B cell (primary cell): ENCODE measurements at regions not wholly inside any gene's neighbourhood (a gene's known extent, or its start where the extent isn't known, plus 50 kb on each side); places are given as distances from the start of the nearest gene placed in this dataset.

ENCODE experiments used
- ATAC-seq: fragments of 200-7000 bp; cut with Tn5 transposase; one replicate; pipeline ENCODE4 v1.10.0; 2021; ENCODE audit warnings: low read depth, mild to moderate bottlenecking, moderate number of reproducible peaks, moderate library complexity
- CTCF ChIA-PET: fragments of 350-600 bp; sonication (Branson Sonifier 250); formaldehyde crosslinking; loops from one replicate; lab custom pipeline; 2021; ENCODE audit warnings: antibody characterized with exemption, inconsistent platforms; lab: Charles Lee
- POLR2A ChIA-PET: fragments of 350-600 bp; sonication (Branson Sonifier 250); formaldehyde crosslinking; loops from one replicate; lab custom pipeline; 2021; ENCODE audit warnings: antibody characterized with exemption; lab: Charles Lee
- DNase-seq: peaks from one replicate; pipeline ENCODE4 v3.0.0; 2013
- H2AFZ ChIP-seq: 2 replicates; pipeline ENCODE4 v1.6.1; 2012; ENCODE audit warnings: mild to moderate bottlenecking, low read depth, low read length; ENCODE audit not compliant: insufficient read depth, poor library complexity, severe bottlenecking
- H3K27ac ChIP-seq, 2 donors: 1 replicate in 1 of 2; 2 replicates in 1 of 2; pipeline ENCODE4 v1.5.1; 2012 to 2013; ENCODE audit warnings: low read length in 2 of 2, mild to moderate bottlenecking in 2 of 2, moderate library complexity in 1 of 2
- H3K27me3 ChIP-seq, 4 experiments: fragments of 200-600 bp in 1 of 4; sonication (generic) in 1 of 4; replicated peaks in 1 of 4; 1 replicate in 2 of 4; 2 replicates in 2 of 4; pipeline versions ENCODE4 v1.6.1 to v1.7.0; 2013 to 2016; ENCODE audit warnings: low read length in 3 of 4, mild to moderate bottlenecking in 2 of 4, mixed read lengths in 1 of 4, moderate library complexity in 1 of 4; ENCODE audit not compliant: insufficient read depth in 4 of 4, control insufficient read depth in 3 of 4; ENCODE audit errors: control extremely low read depth in 1 of 4
- H3K36me3 ChIP-seq, 2 experiments: replicated peaks in 1 of 2; 1 replicate in 1 of 2; 2 replicates in 1 of 2; pipeline versions ENCODE4 v1.6.1 to v1.7.1; 2013; ENCODE audit warnings: low read length in 1 of 2; ENCODE audit not compliant: insufficient read depth in 2 of 2, control insufficient read depth in 1 of 2; ENCODE audit errors: control extremely low read depth in 1 of 2, extremely low read depth in 1 of 2
- H3K4me1 ChIP-seq, 2 donors: fragments of 200-600 bp in 1 of 2; sonication (generic) in 1 of 2; 1 replicate in 1 of 2; 2 replicates in 1 of 2; pipeline versions ENCODE4 v1.5.1 to v1.6.1; 2013 to 2017; ENCODE audit warnings: low read length in 2 of 2; ENCODE audit not compliant: control insufficient read depth in 2 of 2, insufficient read depth in 2 of 2
- H3K4me2 ChIP-seq: replicated peaks from 2 replicates; pipeline ENCODE3; 2012; ENCODE audit warnings: mild to moderate bottlenecking, low read depth, low read length; ENCODE audit not compliant: poor library complexity, severe bottlenecking
- H3K4me3 ChIP-seq, 5 experiments: fragments of 200-600 bp in 1 of 5; sonication (generic) in 1 of 5; 1 replicate in 3 of 5; 2 replicates in 2 of 5; pipeline versions ENCODE4 v1.5.1 to v1.7.0; 2011 to 2016; ENCODE audit warnings: low read length in 4 of 5, mild to moderate bottlenecking in 4 of 5, low read depth in 2 of 5, control low read depth in 1 of 5, moderate library complexity in 1 of 5; ENCODE audit not compliant: insufficient read depth in 1 of 5; ENCODE audit errors: control extremely low read depth in 1 of 5, extremely low read depth in 1 of 5
- H3K79me2 ChIP-seq: fragments of 200-600 bp; sonication (generic); one replicate; pipeline ENCODE4 v1.6.0; 2016; ENCODE audit warnings: low read length; ENCODE audit not compliant: control insufficient read depth, insufficient read depth
- H3K9ac ChIP-seq: fragments of 200-600 bp; sonication (generic); 2 replicates; pipeline ENCODE4 v1.6.1; 2017; ENCODE audit warnings: mild to moderate bottlenecking, low read length, moderate library complexity
- H3K9me3 ChIP-seq, 3 donors: one replicate each; pipeline versions ENCODE4 v1.6.1 to v1.7.1; 2013; ENCODE audit warnings: low read length in 2 of 3; ENCODE audit not compliant: control insufficient read depth in 2 of 3, insufficient read depth in 1 of 3; ENCODE audit errors: control extremely low read depth in 1 of 3
- H4K20me1 ChIP-seq: 2 replicates; pipeline ENCODE4 v1.6.0; 2012; ENCODE audit warnings: mild to moderate bottlenecking, low read length; ENCODE audit not compliant: insufficient read depth, control insufficient read depth, poor library complexity, severe bottlenecking
- H3K27ac Mint-ChIP-seq: one replicate; pipeline ENCODE4 v1.8.0; 2021; ENCODE audit warnings: mixed read lengths
- H3K27me3 Mint-ChIP-seq: one replicate; pipeline ENCODE4 v1.8.0; 2021; ENCODE audit warnings: mixed read lengths
- H3K4me1 Mint-ChIP-seq: one replicate; pipeline ENCODE4 v1.8.0; 2021; ENCODE audit warnings: mixed read lengths
- H3K4me3 Mint-ChIP-seq: one replicate; pipeline ENCODE4 v1.8.0; 2021; ENCODE audit warnings: mixed read lengths
- H3K9me3 Mint-ChIP-seq: one replicate; pipeline ENCODE4 v1.8.0; 2022; ENCODE audit warnings: mixed read lengths; ENCODE audit not compliant: insufficient read depth
- CTCF ChIP-seq: fragments of 200-600 bp; IDR thresholded peaks from one replicate; pipeline ENCODE4 v1.8.0; 2022; ENCODE audit warnings: antibody characterized with exemption, mild to moderate bottlenecking
- EZH2 ChIP-seq: IDR thresholded peaks from 2 replicates; pipeline ENCODE4 v1.6.1; 2012; ENCODE audit warnings: borderline replicate concordance, low read depth, mild to moderate bottlenecking, moderate library complexity, low read length; ENCODE audit not compliant: insufficient read depth, poor library complexity, severe bottlenecking
- WGBS: methylation state at CpG from one replicate; pipeline ENCODE4 v1.1.5; 2013; ENCODE audit warnings: missing lambda C conversion rate; ENCODE audit not compliant: insufficient coverage; 5-methylcytosine and 5-hydroxymethylcytosine counted together
- intact Hi-C: fragments of 100-400 bp; cut with micrococcal nuclease; formaldehyde crosslinking; loops from one replicate; pipeline ENCODE4 v1.10.0; 2022

DNA sequence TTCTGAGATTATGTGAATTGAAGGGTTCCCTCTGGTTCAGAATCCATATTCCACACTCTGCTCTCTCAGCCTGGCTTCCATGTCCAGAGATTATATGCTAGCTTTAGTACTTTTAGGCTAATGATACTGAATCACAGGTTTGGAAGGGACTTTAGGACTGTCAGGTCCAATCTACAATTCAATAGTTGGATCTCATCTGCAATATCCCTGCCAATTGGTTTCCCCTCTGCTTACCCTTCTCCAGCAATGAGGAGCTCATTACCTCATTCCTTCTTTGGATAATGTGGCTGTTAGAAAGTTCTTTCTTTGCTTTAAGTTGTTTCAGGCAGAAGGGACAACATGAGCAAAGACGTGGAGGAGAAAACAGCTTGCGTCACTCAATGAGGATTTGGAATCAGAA, 245.3 kb downstream of the PLPP3 start:
- H3K36me3 ChIP-seq, result no peaks in the 10 kb centered on the region
- H3K4me1 Mint-ChIP-seq, result no peaks in the 10 kb centered on the region
- TF ChIP-seq EZH2 (no peak), CTCF (no peak)
- no peaks in the 10 kb centered on the region for H3K27me3 ChIP-seq
- H3K4me2 ChIP-seq, result no peak overlapping the region
- no peaks in the 10 kb centered on the region for H3K4me1 ChIP-seq
- no peak overlapping the region for H3K4me3 Mint-ChIP-seq
- peaks cover 5% of the 10 kb centered on the region for H3K27me3 Mint-ChIP-seq
- WGBS, result 100% methylated on average over 1 of the region's 2 CpGs
- H3K4me3 ChIP-seq, result no peak overlapping the region
- H3K9me3 ChIP-seq, result no peaks in the 10 kb centered on the region
- no peaks in the 10 kb centered on the region for H3K79me2 ChIP-seq
- ATAC-seq (no peak), DNase-seq (no peak)
- H3K27ac ChIP-seq, result no peak overlapping the region
- ChIA-PET CTCF (interaction anchor here (0.7 kb wide), 1 partner anchor 698 kb away, joined by 3 read pairs; no protein-coding TSS in a partner anchor), POLR2A (no interaction called here)
- no peak overlapping the region for H2AFZ ChIP-seq
- intact Hi-C loops, result no loop called here
- no peaks in the 10 kb centered on the region for H3K9me3 Mint-ChIP-seq
- no peak overlapping the region for H3K27ac Mint-ChIP-seq
- H3K9ac ChIP-seq, result no peak overlapping the region
- H4K20me1 ChIP-seq, result no peaks in the 10 kb centered on the region

DNA sequence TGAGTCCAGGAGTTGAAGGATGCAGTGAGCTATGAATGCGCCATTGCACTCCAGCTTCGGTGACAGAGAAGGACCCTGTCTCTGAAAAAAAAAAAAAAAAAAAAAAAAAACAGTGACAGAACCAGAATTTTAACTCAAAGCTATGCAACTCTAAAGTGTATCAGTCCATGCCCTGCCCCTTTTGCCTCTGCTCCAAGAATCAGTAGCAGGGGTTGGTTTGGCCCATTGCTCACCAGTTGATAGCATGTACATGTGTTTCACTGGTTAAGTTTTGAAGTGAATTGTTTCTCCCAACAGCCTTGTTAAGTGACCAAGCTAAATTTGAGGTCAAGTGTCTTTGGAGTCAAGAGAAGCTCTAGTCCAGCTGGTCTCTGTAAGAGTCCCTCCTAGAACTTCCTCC, 245.9 kb downstream of the PLPP3 start:
- H3K4me3 ChIP-seq, result no peak overlapping the region
- no peaks in the 10 kb centered on the region for H3K4me1 ChIP-seq
- Mint-ChIP-seq H3K4me1 (no peaks in the 10 kb centered on the region), H3K4me3 (no peak overlapping the region), H3K27me3 (peaks cover 5% of the 10 kb centered on the region), H3K9me3 (no peaks in the 10 kb centered on the region), H3K27ac (no peak overlapping the region)
- H2AFZ ChIP-seq, result no peak overlapping the region
- ChIA-PET POLR2A (interaction anchor here (0.6 kb wide), 1 partner anchor 125 kb away, joined by 11 read pairs; no protein-coding TSS in a partner anchor), CTCF (no interaction called here)
- intact Hi-C loops, result no loop called here
- no peak overlapping the region for H3K4me2 ChIP-seq
- DNase-seq, result no peak
- no peaks in the 10 kb centered on the region for H3K36me3 ChIP-seq
- TF ChIP-seq EZH2 (no peak), CTCF (no peak)
- no peak overlapping the region for H3K9ac ChIP-seq
- H4K20me1 ChIP-seq, result no peaks in the 10 kb centered on the region
- no CpG with 5 or more reads among the region's 2 CpGs for WGBS
- no peak for ATAC-seq
- H3K9me3 ChIP-seq, result no peaks in the 10 kb centered on the region
- no peaks in the 10 kb centered on the region for H3K79me2 ChIP-seq
- H3K27me3 ChIP-seq, result no peaks in the 10 kb centered on the region
- no peak overlapping the region for H3K27ac ChIP-seq
